WTC11 (cell line): ENCODE measurements at regions not wholly inside any gene's neighbourhood (a gene's known extent, or its start where the extent isn't known, plus 50 kb on each side); places are given as distances from the start of the nearest gene placed in this dataset.

Experiments
- CREM ChIP-seq: sonication (generic); formaldehyde crosslinking; IDR thresholded peaks from 2 replicates; pipeline ENCODE4 v1.8.1; 2022; ENCODE audit warnings: mild to moderate bottlenecking, missing genetic modification reagents, moderate library complexity
- ESRRA ChIP-seq: sonication (generic); formaldehyde crosslinking; IDR thresholded peaks from 2 replicates; pipeline ENCODE4 v1.8.1; 2022; ENCODE audit warnings: mild to moderate bottlenecking, missing genetic modification reagents, borderline replicate concordance
- ETV6 ChIP-seq: sonication (generic); formaldehyde crosslinking; IDR thresholded peaks from 2 replicates; pipeline ENCODE4 v1.8.1; 2022; ENCODE audit warnings: mild to moderate bottlenecking, missing genetic modification reagents
- MXD4 ChIP-seq: fragments of 250-450 bp; sonication (Bioruptor Pico); IDR thresholded peaks from 2 replicates; pipeline ENCODE4 v1.8.0; 2021; ENCODE audit warnings: mild to moderate bottlenecking, moderate library complexity, borderline replicate concordance
- RELA ChIP-seq: sonication (generic); formaldehyde crosslinking; IDR thresholded peaks from 2 replicates; pipeline ENCODE4 v1.8.1; 2022; ENCODE audit warnings: missing genetic modification reagents, mild to moderate bottlenecking, borderline replicate concordance
- SP1 ChIP-seq: sonication (generic); formaldehyde crosslinking; conservative IDR thresholded peaks from 2 replicates; pipeline ENCODE4 v1.8.1; 2022; ENCODE audit warnings: missing genetic modification reagents
- ZNF423 ChIP-seq: fragments of 250-450 bp; sonication (Bioruptor Pico); IDR thresholded peaks from 2 replicates; pipeline ENCODE4 v2.1.2; 2022; ENCODE audit warnings: mild to moderate bottlenecking, moderate library complexity
- TF ChIP-seq, protein P1 (sequence below): fragments of 200-600 bp; IDR thresholded peaks from 2 replicates; pipeline ENCODE4 v1.8.0; 2022; ENCODE audit warnings: antibody characterized with exemption
- TF ChIP-seq, protein P2 (sequence below): sonication (generic); formaldehyde crosslinking; IDR thresholded peaks from 2 replicates; pipeline ENCODE4 v1.8.0; 2023; ENCODE audit warnings: missing genetic modification reagents
- TF ChIP-seq, protein P3 (sequence below): sonication (generic); formaldehyde crosslinking; IDR thresholded peaks from 2 replicates; pipeline ENCODE4 v1.8.0; 2022; ENCODE audit warnings: mild to moderate bottlenecking, missing genetic modification reagents
- TF ChIP-seq, protein P4 (sequence below): sonication (generic); formaldehyde crosslinking; IDR thresholded peaks from 2 replicates; pipeline ENCODE4 v1.8.1; 2023; ENCODE audit warnings: mild to moderate bottlenecking, missing genetic modification reagents, moderate library complexity
- TF ChIP-seq, protein P5 (sequence below): sonication (generic); formaldehyde crosslinking; IDR thresholded peaks from 2 replicates; pipeline ENCODE4 v1.8.0; 2022; ENCODE audit warnings: mild to moderate bottlenecking, missing genetic modification reagents
- TF ChIP-seq, protein P6 (sequence below): sonication (generic); formaldehyde crosslinking; IDR thresholded peaks from 2 replicates; pipeline ENCODE4 v1.8.1; 2022; ENCODE audit warnings: mild to moderate bottlenecking, missing genetic modification reagents, moderate library complexity, borderline replicate concordance

DNA sequence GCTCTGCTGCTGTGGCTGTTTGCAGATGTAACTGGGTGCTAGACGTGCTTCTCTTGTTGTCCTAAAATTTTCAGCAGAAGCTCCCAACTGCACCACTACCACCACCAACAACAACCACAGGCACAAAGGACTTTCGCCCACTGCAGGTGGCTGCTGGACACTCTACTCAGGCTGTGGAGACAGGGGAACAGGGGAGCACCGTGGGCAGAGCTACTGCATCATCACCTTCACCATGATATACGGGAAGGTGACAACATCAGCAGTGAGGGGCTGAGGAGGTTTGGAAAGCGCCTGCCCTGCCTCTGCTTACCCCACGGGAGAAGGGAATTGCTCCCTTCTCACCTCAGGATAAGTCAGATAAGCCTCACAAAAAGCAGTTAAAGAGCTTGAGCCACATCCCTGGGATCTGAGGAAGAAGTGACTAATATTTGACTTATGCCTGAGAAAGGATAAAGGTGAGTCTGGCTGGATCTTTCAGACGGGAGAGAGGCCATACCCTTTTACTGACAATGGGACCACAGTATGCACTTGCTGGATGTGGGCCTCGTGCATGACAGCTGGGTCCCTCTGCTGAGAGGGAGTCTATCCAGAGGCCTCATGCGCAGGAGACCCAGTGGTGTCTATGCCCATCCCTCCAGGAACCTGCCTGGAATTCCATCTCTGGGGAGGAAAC, 217.6 kb downstream of the KLF6 start:
- TF ChIP-seq SP1 (CRISPR knock-in tag) (no peak), RELA (no peak), CREM (CRISPR knock-in tag) (no peak), ZNF423 (CRISPR knock-in tag) (no peak), MXD4 (CRISPR knock-in tag) (no peak), ETV6 (CRISPR knock-in tag) (no peak), ESRRA (no peak)
- TF ChIP-seq, protein P1, sequence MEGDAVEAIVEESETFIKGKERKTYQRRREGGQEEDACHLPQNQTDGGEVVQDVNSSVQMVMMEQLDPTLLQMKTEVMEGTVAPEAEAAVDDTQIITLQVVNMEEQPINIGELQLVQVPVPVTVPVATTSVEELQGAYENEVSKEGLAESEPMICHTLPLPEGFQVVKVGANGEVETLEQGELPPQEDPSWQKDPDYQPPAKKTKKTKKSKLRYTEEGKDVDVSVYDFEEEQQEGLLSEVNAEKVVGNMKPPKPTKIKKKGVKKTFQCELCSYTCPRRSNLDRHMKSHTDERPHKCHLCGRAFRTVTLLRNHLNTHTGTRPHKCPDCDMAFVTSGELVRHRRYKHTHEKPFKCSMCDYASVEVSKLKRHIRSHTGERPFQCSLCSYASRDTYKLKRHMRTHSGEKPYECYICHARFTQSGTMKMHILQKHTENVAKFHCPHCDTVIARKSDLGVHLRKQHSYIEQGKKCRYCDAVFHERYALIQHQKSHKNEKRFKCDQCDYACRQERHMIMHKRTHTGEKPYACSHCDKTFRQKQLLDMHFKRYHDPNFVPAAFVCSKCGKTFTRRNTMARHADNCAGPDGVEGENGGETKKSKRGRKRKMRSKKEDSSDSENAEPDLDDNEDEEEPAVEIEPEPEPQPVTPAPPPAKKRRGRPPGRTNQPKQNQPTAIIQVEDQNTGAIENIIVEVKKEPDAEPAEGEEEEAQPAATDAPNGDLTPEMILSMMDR, result no peak
- TF ChIP-seq, protein P2, sequence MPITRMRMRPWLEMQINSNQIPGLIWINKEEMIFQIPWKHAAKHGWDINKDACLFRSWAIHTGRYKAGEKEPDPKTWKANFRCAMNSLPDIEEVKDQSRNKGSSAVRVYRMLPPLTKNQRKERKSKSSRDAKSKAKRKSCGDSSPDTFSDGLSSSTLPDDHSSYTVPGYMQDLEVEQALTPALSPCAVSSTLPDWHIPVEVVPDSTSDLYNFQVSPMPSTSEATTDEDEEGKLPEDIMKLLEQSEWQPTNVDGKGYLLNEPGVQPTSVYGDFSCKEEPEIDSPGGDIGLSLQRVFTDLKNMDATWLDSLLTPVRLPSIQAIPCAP (CRISPR knock-in tag), result no peak
- TF ChIP-seq, protein P3, sequence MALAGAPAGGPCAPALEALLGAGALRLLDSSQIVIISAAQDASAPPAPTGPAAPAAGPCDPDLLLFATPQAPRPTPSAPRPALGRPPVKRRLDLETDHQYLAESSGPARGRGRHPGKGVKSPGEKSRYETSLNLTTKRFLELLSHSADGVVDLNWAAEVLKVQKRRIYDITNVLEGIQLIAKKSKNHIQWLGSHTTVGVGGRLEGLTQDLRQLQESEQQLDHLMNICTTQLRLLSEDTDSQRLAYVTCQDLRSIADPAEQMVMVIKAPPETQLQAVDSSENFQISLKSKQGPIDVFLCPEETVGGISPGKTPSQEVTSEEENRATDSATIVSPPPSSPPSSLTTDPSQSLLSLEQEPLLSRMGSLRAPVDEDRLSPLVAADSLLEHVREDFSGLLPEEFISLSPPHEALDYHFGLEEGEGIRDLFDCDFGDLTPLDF (CRISPR knock-in tag), result no peak
- TF ChIP-seq, protein P4, sequence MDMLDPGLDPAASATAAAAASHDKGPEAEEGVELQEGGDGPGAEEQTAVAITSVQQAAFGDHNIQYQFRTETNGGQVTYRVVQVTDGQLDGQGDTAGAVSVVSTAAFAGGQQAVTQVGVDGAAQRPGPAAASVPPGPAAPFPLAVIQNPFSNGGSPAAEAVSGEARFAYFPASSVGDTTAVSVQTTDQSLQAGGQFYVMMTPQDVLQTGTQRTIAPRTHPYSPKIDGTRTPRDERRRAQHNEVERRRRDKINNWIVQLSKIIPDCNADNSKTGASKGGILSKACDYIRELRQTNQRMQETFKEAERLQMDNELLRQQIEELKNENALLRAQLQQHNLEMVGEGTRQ (CRISPR knock-in tag), result no peak
- TF ChIP-seq, protein P5, sequence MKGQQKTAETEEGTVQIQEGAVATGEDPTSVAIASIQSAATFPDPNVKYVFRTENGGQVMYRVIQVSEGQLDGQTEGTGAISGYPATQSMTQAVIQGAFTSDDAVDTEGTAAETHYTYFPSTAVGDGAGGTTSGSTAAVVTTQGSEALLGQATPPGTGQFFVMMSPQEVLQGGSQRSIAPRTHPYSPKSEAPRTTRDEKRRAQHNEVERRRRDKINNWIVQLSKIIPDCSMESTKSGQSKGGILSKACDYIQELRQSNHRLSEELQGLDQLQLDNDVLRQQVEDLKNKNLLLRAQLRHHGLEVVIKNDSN (CRISPR knock-in tag), result no peak
- TF ChIP-seq, protein P6, sequence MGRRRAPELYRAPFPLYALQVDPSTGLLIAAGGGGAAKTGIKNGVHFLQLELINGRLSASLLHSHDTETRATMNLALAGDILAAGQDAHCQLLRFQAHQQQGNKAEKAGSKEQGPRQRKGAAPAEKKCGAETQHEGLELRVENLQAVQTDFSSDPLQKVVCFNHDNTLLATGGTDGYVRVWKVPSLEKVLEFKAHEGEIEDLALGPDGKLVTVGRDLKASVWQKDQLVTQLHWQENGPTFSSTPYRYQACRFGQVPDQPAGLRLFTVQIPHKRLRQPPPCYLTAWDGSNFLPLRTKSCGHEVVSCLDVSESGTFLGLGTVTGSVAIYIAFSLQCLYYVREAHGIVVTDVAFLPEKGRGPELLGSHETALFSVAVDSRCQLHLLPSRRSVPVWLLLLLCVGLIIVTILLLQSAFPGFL (CRISPR knock-in tag), result no peak
